ENCODE measurements at regions not wholly inside any gene's neighbourhood (a gene's known extent, or its start where the extent isn't known, plus 50 kb on each side); places are given as distances from the start of the nearest gene placed in this dataset.

- H3K4me1 ChIP-seq (ENCODE audit: insufficient read depth, low read length, severe bottlenecking), result no peaks in the 10 kb centered on the region
- no peaks in the 10 kb centered on the region for H3K79me2 ChIP-seq (ENCODE audit: insufficient read depth, low read length)
- no peaks in the 10 kb centered on the region for H3F3A ChIP-seq (ENCODE audit: insufficient read depth, low read length)
- H3K9ac ChIP-seq (ENCODE audit: low read length), result no peak overlapping the region
- no peaks in the 10 kb centered on the region for H3K36me3 ChIP-seq (ENCODE audit: insufficient read depth, low read length)
- no peaks in the 10 kb centered on the region for H3K9me3 ChIP-seq (ENCODE audit: low read length)
- TF ChIP-seq CTCF (IDR thresholded peaks at IDR 0.05; ENCODE audit: low read length) (no peak), EZH2 (IDR thresholded peaks at IDR 0.05; ENCODE audit: borderline replicate concordance, low read length) (no peak)
- no peaks in the 10 kb centered on the region for H4K20me1 ChIP-seq (ENCODE audit: insufficient read depth, low read length)
- no peak overlapping the region for H3K27ac ChIP-seq (ENCODE audit: low read depth, low read length, poor library complexity, severe bottlenecking)
- H3K27me3 ChIP-seq (ENCODE audit: insufficient read depth, low read length), result no peaks in the 10 kb centered on the region; the same call in 1 of the 2 replicates
- no peak overlapping the region for H3K4me3 ChIP-seq (ENCODE audit: low read depth, low read length, poor library complexity, severe bottlenecking)
- no peaks in the 10 kb centered on the region for H3K9me2 ChIP-seq (ENCODE audit: low read depth, low read length)
- no peak overlapping the region for H2AFZ ChIP-seq (ENCODE audit: low read length)
- no peak overlapping the region for H3K4me2 ChIP-seq (ENCODE audit: low read length)
Measured at GRCh38 chr12:94801745-94802144, 151.4 kb upstream of the TMCC3 start.

GRCh38 chr12:94799136-94799535 lies 148.8 kb upstream of the TMCC3 start:
- Histone ChIP-seq H3K9ac (ENCODE audit: low read length) (no peak overlapping the region), H3K9me3 (ENCODE audit: low read length) (no peaks in the 10 kb centered on the region), H3K27me3 (ENCODE audit: insufficient read depth, low read length) (no peaks in the 10 kb centered on the region), H3K4me3 (ENCODE audit: low read depth, low read length, poor library complexity, severe bottlenecking) (no peak overlapping the region), H2AFZ (ENCODE audit: low read length) (no peak overlapping the region), H3K4me1 (ENCODE audit: insufficient read depth, low read length, severe bottlenecking) (no peaks in the 10 kb centered on the region), H3K9me2 (ENCODE audit: low read depth, low read length) (no peaks in the 10 kb centered on the region), H4K20me1 (ENCODE audit: insufficient read depth, low read length) (no peaks in the 10 kb centered on the region), H3K36me3 (ENCODE audit: insufficient read depth, low read length) (no peaks in the 10 kb centered on the region), H3F3A (ENCODE audit: insufficient read depth, low read length) (no peaks in the 10 kb centered on the region), H3K4me2 (ENCODE audit: low read length) (no peak overlapping the region), H3K27ac (ENCODE audit: low read depth, low read length, poor library complexity, severe bottlenecking) (no peak overlapping the region), H3K79me2 (ENCODE audit: insufficient read depth, low read length) (no peaks in the 10 kb centered on the region)
- TF ChIP-seq EZH2 (IDR thresholded peaks at IDR 0.05; ENCODE audit: borderline replicate concordance, low read length), result no peak
- no peak for TF ChIP-seq CTCF (IDR thresholded peaks at IDR 0.05; ENCODE audit: low read length)

GRCh38 chr12:94798113-94798512 lies 147.8 kb upstream of the TMCC3 start:
- H3K9me3 ChIP-seq (ENCODE audit: low read length), result no peaks in the 10 kb centered on the region
- no peaks in the 10 kb centered on the region for H3K36me3 ChIP-seq (ENCODE audit: insufficient read depth, low read length)
- no peaks in the 10 kb centered on the region for H3K79me2 ChIP-seq (ENCODE audit: insufficient read depth, low read length)
- no peaks in the 10 kb centered on the region for H3K27me3 ChIP-seq (ENCODE audit: insufficient read depth, low read length)
- H3F3A ChIP-seq (ENCODE audit: insufficient read depth, low read length), result no peaks in the 10 kb centered on the region
- H3K27ac ChIP-seq (ENCODE audit: low read depth, low read length, poor library complexity, severe bottlenecking), result no peak overlapping the region
- TF ChIP-seq CTCF (IDR thresholded peaks at IDR 0.05; ENCODE audit: low read length) (no peak), EZH2 (IDR thresholded peaks at IDR 0.05; ENCODE audit: borderline replicate concordance, low read length) (no peak)
- H3K4me3 ChIP-seq (ENCODE audit: low read depth, low read length, poor library complexity, severe bottlenecking), result no peak overlapping the region
- H3K9me2 ChIP-seq (ENCODE audit: low read depth, low read length), result no peaks in the 10 kb centered on the region
- H2AFZ ChIP-seq (ENCODE audit: low read length), result no peak overlapping the region
- no peaks in the 10 kb centered on the region for H3K4me1 ChIP-seq (ENCODE audit: insufficient read depth, low read length, severe bottlenecking)
- H4K20me1 ChIP-seq (ENCODE audit: insufficient read depth, low read length), result no peaks in the 10 kb centered on the region
- H3K4me2 ChIP-seq (ENCODE audit: low read length), result no peak overlapping the region
- no peak overlapping the region for H3K9ac ChIP-seq (ENCODE audit: low read length)
